ENCODE measurements at regions not wholly inside any gene's neighbourhood (a gene's known extent, or its start where the extent isn't known, plus 50 kb on each side); places are given as distances from the start of the nearest gene placed in this dataset.

- Histone ChIP-seq H3K4me3 (no peak overlapping the region), H3K27ac (no peak overlapping the region)
Observed at GRCh38 chr2:122000556-122001340, 245.3 kb downstream of the TSN start.

GRCh38 chr2:122001441-122001874 is 246.0 kb downstream of the TSN start:
- Histone ChIP-seq H3K4me3 (no peak overlapping the region), H3K27ac (no peak overlapping the region)

GRCh38 chr2:122003196-122003940 is 247.9 kb downstream of the TSN start:
- H3K4me3 ChIP-seq: no peak overlapping the region
- H3K27ac ChIP-seq: no peak overlapping the region

DNA sequence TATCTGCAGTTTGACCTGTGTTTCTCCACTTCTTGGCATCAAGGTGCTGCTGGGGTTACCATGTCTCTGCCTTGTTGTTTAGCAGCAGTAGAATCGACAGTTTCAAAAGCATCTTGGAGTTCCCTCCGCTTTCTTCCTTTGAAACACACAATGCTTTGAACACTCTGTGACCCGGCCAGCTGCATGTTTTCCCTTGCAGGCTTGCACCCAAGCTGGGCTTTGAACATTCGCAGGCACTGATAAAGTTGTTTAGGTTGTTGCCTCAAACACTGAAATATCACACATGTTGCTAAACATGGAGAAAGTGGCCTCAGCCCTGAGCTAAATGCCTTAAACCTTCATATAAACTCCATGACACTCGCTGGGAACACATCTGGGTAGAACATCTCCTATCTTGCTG is 251.7 kb downstream of the TSN start:
- H3K27ac ChIP-seq: no peak overlapping the region
- no peak overlapping the region for H3K4me3 ChIP-seq

DNA sequence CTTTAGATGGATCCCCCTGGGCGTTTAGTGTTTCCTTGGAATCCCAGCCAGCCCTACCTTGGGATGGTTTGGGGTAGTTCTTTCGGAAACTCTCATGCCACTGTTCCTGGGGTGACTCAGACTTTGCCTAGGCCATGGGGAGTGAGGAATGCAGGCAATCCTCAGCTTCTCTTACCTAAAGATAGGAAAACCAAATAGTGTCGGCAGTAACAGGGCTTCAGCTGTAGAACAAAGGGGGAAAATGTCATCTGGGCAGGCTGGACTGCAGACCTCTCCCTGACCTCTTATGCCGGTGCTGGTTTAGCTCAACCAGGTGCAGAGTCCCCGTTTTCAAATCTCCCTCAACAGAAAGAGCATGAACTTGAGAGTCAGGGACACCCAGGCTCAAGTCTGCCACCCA is 252.1 kb downstream of the TSN start:
- Histone ChIP-seq H3K27ac (no peak overlapping the region), H3K4me3 (no peak overlapping the region)

GRCh38 chr2:122009561-122009960 is 254.1 kb downstream of the TSN start:
- H3K27ac ChIP-seq: no peak overlapping the region
- no peak overlapping the region for H3K4me3 ChIP-seq

DNA sequence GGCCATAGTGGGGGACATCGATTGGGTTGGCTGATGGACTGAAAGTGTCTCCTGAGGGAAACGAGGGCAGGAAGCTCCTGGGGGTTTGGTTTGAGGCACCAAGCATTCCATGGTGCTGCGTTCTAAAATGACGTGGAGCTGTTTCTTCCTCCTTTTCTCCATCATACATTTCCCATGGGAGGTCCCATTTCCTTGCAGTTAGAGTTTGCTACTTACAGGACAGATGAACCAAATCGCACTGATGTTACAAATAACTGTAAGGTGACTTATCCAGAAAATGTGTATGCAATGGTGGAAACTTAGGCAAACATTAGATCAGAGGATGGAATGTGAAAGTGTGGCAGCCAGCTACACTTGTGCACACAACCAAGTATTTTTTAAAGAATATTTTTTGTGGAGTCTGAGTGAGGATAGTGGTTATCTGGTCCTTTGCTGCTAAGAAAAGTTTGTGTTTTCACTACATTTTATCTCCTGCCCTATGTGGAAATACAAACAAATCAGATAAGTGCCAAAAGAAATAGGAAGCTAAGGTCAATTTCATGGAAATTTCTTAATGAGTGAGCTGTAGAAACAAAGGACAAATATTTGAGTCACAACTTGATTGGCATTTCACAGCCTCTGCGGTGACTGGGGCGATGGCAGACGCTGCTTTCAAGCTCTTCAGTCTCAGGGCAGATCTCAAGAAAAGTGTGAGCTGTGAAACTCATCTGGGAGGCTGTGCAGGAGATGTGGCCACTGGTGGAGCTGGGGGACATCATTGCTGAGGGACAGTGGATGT is 256.2 kb downstream of the TSN start:
- Histone ChIP-seq H3K4me3 (no peak overlapping the region), H3K27ac (no peak overlapping the region)

GRCh38 chr2:122018736-122019135 is 263.3 kb downstream of the TSN start:
- Histone ChIP-seq H3K4me3 (no peak overlapping the region), H3K27ac (no peak overlapping the region)

DNA sequence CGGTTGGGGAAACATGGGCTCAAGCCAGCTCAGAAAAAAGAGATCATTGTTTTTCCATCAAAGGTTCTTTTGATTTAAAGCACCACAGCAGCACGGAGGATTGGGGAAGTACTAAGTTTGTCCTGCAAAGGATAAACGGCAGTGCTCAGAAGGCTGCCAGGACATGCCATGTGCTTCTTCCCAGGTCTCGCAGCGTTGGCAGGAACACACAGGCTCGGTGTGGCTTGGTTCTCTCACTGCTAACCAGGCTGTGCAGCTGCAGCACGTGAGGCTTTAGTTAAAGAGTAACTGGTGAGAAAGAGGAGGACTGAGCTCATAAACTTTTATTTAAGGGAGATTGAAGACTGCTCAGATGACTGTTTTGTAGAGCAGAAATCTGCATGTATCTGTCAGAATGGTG is 264.3 kb downstream of the TSN start:
- H3K4me3 ChIP-seq: no peak overlapping the region
- no peak overlapping the region for H3K27ac ChIP-seq

DNA sequence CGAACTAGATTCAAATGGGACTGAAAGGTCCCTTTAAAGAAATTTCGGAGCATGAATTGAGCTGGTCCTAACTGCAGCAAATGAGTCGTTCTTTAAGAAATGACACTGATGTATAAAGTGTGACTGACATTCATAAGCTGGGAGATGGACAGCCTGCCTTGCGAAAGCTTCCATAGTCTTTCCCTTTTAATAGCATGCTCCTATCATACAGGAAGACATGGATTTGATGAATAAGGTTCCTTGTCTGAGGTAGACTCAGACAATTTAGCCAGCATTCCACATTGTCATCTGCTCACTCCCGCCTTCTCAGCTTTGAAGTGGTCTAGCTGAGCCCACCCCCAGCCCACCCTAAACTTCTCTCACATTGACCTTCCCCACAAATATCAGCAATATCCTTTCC is 264.9 kb downstream of the TSN start:
- H3K4me3 ChIP-seq: no peak overlapping the region
- H3K27ac ChIP-seq: no peak overlapping the region

GRCh38 chr2:122021941-122022340 is 266.5 kb downstream of the TSN start:
- Histone ChIP-seq H3K27ac (no peak overlapping the region), H3K4me3 (no peak overlapping the region)

GRCh38 chr2:122022531-122022930 is 267.1 kb downstream of the TSN start:
- no peak overlapping the region for H3K4me3 ChIP-seq
- H3K27ac ChIP-seq: no peak overlapping the region

DNA sequence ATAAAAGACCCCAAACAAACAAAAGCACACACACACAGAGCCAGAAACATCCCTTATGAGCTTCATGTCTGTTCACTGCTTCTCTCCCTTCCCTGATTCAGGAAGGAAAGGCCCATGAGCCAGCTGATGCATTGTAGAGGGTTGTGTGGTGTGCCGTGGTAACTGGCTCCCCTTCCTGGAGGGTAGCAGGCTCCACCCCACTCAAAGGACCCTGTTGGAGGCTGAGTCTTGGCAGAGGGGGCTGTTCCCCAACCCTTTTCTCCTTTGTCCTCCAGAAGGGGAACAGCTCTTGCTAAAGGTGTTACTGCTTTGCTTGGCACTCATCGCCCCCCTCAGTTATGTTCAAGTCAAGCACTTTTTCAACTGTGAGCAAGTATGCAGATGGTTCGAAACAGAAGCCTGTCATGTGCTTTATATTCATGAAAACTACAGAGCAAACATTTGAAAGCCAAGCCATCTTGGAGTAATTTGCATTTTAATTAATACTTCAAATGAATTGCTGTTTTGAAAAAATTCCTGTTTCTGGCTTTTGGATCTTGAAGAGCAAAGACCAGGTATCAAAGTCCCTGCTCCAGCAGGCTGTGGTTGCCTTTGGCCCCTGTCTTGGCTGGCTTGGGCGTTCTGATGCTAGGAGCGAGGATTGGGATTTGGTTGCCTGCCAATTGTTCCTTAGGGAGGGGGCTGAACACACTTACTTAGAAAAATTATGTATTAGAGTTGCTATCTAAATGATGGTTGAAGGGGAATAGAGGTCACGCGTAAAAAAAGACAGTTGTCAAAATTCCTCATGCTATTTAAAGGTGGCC is 267.8 kb downstream of the TSN start:
- no peak overlapping the region for H3K4me3 ChIP-seq
- H3K27ac ChIP-seq: no peak overlapping the region

- Histone ChIP-seq H3K27ac (no peak overlapping the region), H3K4me3 (no peak overlapping the region)
Observed at GRCh38 chr2:122027510-122028217, 272.2 kb downstream of the TSN start.

DNA sequence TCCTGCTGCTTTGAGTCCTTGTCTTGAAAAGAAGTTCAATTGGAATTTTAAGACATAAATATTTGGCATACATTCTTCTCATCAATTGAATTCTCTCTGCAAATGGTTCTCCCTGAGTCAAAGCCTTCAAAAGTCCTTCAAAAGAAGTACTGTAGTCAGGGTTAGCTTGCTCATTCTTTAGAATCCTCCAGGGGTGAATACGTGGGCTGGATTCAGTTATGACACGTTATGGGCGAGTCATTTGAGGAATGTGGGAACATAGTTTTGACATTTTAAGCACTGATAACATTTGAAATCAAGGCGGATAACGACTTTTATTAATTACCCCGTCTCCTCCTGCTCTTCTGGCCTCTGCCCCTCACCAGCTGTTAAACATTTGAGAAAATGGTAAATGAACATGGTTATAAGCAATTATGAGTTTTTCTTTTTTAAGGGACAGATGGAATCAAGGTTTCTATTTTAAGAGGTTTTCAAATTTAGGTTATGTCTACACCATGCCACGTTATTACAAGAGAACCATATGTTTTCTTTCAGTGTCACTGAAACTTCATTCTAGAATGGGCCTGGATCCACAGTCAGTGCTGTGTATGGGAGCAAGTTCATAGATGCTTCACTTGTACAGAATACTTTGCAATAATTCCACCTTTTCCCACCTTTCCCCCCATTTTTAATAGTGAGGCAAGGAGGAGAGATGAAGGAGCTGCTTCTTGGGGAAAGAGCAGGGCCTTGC is 273.1 kb downstream of the TSN start:
- H3K27ac ChIP-seq: no peak overlapping the region
- no peak overlapping the region for H3K4me3 ChIP-seq

DNA sequence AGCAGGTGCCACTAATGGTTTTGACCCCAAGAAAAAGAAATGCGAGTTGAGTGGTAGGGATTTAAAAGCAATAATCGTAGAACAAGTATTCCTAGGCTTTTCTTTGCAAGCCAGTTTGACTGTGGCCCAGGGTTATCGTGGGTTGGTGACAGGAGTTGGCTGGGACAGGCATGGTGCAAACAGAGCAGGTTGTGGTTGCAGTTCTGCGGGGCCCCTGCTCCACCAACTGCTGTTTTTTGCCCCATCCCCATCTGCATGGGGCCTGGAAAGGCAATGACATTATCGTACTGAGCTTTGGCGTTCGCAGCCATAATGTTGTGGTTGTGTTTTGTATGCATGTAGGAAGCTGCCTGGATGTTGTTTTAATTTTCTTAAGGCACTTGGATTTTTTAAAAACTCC is 274.0 kb downstream of the TSN start:
- Histone ChIP-seq H3K4me3 (no peak overlapping the region), H3K27ac (no peak overlapping the region)

GRCh38 chr2:122029945-122030344 is 274.5 kb downstream of the TSN start:
- H3K4me3 ChIP-seq: no peak overlapping the region

DNA sequence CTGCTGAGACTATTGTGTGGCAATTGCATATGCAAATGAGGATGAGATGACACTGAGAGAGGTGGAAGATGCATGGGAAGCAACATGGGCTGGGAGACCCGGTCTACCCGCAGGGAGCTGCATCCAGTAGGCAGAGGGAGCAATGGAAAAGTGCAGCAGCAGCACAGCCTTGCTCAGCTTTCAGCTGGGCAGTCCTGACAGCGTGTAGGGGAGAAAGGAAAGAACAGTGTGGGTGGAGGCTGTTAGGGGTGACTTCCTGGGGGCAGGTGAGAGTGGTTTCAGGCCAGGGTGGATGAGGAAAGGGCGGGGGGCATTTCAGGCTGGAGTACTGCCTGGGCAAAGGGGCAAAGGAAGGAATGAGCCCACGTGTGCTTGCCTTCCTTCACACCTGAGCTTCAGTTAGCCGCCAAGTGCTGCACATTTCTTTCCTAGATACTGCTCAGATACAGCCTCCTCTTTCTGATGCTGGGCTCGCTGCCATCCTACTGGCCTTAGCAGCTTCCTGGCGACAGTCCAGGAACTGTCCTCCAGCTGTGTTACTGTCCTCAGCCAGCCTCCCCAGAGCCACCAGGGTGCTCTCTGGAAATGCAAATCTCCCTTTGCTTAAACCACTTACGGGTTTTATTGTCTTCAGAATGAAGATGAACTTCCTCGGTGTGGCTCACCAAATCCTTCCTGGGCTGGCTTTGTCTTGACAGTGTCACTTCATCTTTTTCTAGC is 276.3 kb downstream of the TSN start:
- no peak overlapping the region for H3K27ac ChIP-seq
- H3K4me3 ChIP-seq: no peak overlapping the region

More at GRCh38 chr2:122029945-122030344, 274.5 kb downstream of the TSN start:
- no peak overlapping the region for H3K27ac ChIP-seq
